COLO668 (cell line): ENCODE measurements at regions not wholly inside any gene's neighbourhood (a gene's known extent, or its start where the extent isn't known, plus 50 kb on each side); places are given as distances from the start of the nearest gene placed in this dataset.

Source experiments
- DNase-seq: peaks from one replicate; lab custom pipeline; 2025; ENCODE audit not compliant: unreplicated experiment; lab: John Stamatoyannopoulos, UW

DNA sequence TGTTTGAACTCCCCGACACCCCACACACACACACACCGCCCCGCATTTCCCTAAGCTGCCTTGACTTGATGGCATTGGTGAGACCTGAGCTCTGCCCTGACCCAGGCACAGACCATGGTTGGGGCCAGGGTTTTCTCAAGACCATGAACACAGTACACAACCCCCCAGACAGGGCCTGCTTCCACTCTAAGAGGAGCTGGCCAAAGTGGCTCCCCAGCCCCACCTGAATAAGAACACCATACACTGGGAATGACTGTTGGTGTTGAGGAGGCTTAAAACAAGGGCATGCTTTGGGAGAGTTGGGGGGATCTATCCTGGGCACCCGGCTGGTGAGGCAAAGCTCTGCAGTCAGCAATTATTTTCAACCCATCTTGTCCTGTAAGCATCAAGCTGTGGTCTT is 77.6 kb upstream of the SYT6 start:
- no peak for DNase-seq

DNA sequence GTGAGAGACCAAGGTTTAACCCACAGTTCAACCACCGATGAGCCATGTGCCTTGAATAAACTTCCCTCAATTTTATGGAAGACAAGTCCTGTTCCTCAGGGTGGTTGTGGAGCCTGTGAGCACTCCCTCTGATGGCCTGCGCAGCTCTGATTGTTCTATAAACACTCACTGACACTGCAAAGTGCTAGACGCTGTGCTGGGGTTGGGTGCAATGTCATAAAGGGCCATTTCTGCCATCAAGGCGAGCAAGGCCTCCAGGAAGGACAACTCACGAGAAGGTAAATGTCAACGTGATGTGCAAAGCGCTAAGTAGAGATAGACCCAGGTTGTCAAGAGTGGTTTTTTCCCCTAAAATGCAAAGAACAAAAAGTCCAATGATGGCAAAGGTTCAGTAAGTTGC is 75.7 kb upstream of the SYT6 start:
- no peak for DNase-seq

DNA sequence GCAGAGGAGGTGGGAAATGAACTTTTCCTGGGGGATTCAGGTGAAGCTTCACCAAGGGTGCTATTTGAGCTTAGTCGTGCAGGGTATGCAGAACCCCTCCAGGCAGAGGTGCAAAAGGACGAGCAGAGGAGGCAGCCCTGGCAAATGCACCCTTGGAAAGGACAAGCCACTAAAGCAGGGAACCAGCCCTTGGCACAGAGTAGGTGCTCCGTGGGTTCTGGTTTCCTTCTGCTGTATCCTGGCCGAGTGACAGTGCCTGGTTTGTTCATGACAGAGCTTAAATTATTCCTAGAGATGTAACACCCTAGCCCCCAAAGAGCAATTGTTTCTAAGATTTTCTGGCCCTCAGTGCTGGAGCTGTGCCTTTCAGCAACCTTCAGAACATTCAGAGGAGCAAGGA is 73.4 kb upstream of the SYT6 start:
- DNase-seq, result no peak

DNA sequence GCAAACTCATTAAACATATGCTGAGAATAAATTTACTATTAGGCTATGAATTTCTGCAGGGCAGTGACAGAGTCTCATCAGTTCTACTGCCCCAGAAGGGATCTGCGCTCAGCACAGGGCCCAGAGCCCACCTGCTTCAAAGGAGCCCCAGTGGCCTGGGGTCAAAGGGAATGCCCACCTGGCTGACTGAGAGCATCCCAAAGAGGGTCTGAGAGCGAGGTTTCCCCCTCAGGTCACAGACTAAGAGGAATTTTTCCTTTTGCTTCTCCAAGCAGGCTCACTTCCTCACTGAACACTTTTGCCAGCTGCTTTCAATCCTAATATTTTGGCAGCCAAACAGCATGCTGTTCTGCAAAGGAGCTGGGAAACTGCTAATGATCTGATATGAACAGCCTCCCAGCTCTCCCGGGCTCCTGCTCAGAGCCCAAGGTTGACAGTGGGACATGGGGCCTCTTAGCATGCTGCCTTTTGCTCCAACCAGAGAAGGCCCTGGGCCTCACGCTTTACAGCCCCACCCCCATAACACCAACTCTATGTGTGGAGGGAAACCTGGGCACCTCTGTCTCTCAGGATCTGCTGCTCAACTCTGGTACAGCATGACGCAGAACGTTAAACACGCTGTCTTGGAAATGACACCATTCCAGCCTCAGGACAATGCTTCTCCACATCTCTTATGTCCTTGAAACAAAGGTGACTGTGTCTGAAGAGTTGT is 70.7 kb upstream of the SYT6 start:
- DNase-seq, result no peak

DNA sequence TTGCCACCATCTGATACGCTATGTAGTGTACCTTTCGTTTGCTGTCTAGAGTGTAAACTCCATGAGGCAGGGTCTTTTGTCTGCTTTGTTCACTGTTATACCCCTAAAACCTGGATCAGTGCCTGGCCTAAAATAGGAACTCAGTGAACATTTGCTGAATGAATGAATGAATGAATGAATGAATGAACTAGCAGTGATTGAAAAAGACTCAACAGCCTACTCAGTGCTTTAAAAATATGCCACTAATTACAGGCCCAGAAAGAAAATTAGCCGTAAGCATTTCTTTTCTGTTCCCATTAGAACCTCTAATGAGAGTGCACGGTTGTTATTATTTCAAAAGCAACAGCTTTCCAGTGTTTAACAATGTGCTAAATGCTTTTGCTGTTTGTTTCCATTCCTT is 69.3 kb upstream of the SYT6 start:
- DNase-seq, result no peak

DNA sequence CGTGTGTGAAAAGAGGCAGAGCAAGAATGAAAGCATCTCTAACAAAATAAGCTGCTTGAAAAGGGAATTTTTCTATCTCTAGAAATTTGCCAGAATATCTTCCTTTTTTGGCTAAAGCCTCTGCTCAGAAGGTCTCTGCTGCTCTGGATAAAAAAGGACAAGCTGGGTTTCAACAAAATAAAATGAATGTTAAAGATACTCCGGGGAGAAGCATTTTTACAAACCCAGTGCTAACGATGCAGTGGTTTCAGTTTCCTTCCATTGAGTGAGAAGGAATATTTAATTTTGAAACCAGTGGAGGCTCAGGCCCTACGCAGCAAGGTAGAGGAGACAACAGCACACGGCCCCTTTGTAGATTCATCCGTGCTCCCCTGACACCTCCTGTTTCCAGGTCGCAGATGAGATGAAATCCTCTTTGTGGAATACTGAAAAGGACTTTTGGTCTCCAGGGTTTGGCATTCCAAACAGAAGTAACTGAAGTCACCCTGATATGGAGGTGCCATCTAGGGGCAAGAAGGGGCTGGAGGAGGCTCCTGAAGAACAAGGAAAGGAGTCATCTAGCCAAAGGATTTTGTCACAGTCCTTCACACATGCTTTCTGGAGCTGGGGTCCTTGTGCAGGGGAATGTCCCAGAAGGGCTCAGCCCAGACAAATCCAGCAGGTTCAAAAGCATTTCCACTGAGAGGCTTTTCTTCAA is 65.7 kb upstream of the SYT6 start:
- no peak for DNase-seq

DNA sequence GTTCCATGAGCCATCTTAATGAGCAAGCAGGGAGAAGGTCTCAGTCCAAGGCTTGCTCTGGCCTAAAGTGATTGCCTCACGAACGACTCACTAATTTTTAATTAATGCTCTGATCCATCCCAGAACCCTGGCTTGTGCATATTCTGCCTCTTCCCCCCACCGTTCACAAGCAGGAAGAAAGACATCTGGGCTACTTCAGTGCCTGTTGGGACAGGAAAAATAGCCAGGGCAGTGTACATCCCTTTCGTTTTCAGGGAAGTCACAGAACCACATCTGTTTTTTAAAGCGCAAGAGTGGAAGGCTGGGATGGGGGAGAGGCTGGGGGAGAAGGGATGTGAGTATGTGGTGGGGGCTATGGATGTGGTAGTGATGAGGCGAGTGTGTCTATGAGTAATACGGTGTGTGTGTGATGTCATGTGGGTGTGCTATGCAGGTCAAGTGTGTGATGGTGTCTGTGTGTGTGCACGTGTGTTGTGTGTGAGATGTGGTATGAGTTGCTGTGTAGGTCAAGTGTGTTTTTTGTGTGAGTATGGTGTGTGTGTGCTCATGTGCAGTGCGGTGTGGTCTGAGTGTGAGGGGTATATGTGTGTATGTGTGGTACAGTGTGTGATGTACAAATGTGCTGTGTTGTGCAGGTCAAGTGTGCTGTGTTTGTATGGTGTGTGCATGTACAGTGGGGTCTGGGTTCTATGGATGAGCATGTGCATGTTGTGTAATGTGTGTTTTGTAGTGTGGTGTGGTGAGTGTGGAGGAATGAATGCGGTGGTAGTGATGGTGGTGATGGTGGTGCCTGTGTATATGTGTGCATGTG is 64.9 kb upstream of the SYT6 start:
- no peak for DNase-seq

DNA sequence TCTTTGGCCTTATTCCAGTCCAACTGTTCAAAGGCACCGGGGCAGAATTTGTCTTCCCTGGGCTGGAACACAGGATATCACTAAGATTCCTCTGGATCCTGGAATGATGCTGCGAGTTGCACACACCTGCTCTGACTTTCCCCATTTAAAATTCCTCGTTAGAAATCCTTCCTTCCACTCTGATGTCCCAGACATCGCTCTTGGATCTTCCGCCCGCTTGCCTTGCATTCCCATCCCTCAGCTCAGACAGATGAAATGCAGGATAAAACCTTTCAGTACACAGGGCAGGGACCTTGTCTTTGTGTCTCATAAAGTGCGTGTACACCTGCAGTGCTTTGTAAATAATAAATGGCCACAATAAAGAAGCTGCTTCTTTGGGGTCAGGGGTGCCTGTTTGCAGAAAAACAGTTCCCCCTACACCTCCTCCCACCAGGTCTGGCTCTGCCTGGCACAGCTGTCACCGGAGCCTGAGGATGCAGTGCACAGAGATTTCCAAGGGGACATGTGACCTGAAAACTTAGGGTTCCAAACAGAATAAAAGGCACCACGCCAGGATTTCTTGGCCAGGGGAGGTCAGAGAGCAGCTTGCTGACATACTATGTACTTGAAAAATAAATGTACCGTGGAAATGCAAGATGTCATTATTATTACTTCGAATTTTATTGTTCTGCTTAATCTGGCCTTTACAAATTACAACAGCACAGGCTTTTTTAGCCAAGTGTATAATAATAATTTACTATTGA is 62.9 kb upstream of the SYT6 start:
- DNase-seq, result no peak

DNA sequence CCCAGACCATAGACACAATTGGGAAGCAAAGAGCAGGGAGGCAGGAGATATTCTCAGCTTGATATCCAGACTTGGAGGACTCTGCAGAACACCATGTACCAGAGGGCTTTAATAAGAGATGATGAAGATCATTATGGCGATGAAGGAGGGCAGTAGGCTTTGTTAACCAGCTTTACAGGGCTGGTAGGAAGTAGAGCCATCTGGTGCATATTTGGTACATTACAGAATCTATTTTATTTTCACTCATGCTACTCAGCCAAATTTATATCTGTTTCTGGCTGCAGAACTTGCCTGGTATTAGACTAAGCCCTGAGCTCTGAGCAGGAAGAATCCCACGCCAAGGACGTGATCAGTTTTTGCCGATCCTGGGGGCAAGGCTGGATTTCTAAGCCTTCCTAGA is 61.8 kb upstream of the SYT6 start:
- DNase-seq, result no peak

DNA sequence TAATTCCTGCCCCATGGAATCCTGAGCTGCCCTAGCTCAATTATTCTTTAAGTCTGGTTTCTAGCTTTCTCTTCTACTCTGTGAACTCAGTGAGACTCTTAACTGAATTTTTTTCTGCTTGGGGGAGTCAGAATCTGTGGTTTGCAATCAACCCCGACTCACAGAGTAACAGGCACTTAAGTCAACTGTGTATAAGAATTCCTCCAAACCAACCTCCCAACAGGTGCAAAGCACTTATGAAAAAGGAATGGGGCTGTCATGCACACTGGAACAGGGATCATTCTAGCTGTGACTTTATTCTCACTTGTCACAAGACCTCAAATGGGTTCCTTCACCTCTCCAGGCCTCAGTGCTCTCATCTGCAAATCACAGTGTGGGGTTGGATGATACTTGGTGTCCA is 60.3 kb upstream of the SYT6 start:
- no peak for DNase-seq

DNA sequence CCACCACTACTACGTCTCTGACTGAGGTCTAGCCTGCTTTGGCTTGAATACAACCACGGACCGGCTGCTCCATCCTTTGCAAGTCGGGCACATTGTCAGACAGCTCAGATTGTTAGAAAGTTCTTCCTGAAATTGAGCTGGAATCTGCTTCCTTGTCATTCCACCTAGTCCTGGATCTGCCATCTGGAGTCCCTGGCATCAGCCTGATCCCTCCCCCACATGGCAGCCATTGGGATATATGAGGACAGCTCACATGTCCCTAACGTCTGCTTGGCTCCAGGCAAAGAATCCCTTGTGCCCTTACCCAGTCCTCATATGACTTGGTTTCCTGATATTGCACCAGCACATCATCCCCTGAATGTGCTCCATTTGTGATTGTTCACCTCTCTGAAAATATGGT is 56.3 kb upstream of the SYT6 start:
- DNase-seq, result no peak

DNA sequence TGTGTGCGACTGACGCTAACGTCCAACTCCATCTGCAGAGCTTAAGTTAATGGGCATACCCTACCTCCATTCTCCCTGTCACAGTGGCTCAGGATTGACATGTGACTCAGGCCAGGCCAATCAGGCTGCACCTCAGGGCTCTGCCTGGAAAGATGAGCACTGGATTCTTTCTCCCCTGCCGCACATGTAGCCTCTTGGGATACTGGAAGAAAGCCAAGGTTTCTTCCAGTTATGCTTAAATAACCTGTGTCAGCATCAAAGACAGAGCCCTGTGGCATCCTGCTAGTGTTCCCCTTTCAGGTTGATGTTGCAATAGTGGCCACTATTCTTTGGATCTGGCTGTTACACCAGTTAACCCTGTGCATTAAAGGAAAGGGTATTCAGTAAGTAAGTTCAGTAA is 55.0 kb upstream of the SYT6 start:
- no peak for DNase-seq

DNA sequence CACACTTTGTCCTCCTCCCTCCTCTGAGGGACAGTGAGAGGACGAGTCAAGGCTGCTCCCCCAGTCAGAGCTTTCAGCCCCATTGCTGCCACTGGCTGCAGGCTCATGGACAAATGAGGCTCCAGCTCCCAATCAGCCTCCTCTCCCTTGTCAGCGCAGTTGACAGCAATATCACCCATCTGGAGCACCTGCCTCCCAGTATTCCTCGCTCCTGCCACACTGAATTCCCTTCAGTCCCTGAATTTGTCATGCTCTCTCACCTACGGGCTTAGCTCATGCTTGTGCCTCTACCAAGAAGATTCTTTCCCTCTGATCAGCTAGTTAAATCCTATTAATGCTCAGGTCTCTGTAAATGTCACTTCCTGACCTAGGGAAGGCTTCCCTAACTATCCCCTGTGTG is 54.4 kb upstream of the SYT6 start:
- no peak for DNase-seq

DNA sequence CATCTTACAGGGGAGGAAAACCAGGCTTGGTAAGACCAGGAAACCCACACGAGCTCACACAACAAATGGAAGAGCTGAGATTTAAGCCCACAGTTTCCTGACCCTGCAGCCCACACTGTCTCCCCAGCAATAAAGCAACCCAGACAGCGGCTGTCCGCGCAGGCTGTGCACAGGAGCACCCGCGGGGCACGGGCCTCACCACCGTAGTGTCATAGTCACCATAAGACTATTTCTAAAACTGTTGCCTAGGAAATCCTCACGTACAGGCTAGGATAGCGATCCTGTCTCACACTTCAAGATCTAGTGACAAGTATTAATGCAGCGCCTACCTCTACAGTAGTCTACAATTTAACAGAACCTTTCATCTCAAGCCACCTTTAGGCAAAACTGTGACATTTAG is 54.0 kb upstream of the SYT6 start:
- DNase-seq, result no peak

DNA sequence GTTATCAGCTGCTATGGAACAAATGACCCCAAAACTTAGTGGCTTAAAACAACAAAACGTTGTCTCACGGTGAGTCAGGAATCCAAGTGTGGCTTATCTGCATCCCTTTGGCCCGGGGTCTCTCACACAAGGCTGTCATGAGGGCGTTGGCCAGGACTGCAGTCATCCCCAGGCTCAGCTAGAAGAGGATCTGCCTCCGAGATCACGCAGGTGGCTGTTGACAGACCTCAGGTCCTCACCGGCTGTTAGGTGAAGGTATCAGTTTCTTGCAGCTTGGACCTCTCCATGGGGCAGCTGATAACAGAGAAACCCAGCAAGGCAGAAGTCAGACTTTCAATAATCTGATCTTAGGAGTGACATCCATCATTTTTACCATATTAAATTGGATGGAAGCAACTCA is 52.7 kb upstream of the SYT6 start:
- DNase-seq, result no peak

DNA sequence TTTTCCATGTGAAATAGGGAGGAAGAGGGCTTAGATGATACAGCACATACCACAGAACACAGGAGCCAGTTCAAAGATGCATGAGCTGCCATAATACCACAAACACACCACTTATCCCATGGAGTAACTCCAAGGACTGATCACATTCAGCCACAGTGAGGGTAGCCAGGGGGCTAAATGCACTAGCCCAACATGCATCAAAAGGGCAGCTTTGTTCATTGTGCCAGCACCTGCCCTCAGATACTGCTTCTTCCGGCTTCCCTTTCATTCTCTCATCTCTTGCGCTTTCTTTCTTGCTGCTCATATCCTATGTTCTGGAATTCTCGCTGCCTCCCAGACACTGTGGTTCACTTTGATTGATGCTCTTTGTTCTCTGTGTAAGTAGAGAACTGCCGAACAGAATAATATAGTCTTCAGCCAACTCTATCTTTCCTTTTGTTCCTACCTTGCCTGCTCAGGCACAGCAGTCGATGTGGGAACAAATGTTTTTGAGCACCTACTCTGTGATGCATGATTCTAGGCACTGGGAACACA is 50.0 kb upstream of the SYT6 start:
- DNase-seq, result no peak
